ENCODE measurements at regions not wholly inside any gene's neighbourhood (a gene's known extent, or its start where the extent isn't known, plus 50 kb on each side); places are given as distances from the start of the nearest gene placed in this dataset.

DNA sequence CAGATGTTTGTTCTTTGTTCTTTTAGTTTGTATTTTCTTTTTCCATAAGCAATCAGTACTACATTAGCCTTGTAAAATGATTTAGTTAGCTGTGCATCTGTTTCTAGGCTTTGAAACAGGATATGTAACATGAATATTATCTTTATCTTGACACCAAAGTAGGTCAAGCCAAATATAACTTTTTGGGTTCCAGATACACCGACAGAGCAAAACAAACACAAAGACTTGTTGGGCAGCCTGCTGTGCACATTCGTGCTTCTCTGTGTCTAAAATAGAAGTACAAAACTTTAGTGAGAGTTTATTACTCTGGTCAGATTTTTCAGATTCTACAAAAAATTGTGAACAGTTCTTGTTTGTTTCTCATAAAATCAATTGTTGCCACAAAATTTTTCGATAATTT, 1059.3 kb upstream of the GYPC start:
- CTCF ChIA-PET = no interaction called here
- no peaks in the 10 kb centered on the region for H3K27me3 ChIP-seq (replicated peaks in 1 of 2; ENCODE audit: control insufficient read depth in 2 of 2, insufficient read depth in 2 of 2, low read length in 1 of 2)
- no peak for FAIRE-seq
- no peaks in the 10 kb centered on the region for H3K36me3 ChIP-seq (ENCODE audit: control insufficient read depth in 2 of 2, insufficient read depth in 2 of 2, low read length in 1 of 2)
- SMC1A ChIA-PET (ENCODE audit: uncharacterized antibody, unreplicated experiment) = no interaction called here
- WGBS (ENCODE audit: insufficient coverage, insufficient replicate concordance, low lambda C conversion rate, missing lambda C conversion rate) = 3% methylated on average over 3 of the region's 3 CpGs
- H3K9ac ChIP-seq (ENCODE audit: control insufficient read depth, insufficient read depth, low read length) = no peak overlapping the region
- BruUV-seq (replicated peaks) = no TSS peak
- H3K9me3 ChIP-seq (replicated peaks; ENCODE audit: control insufficient read depth, insufficient read depth, low read length) = no peaks in the 10 kb centered on the region; the same call in 2 of the 3 replicates
- H3K4me3 ChIP-seq = no peak overlapping the region
- H3K4me2 ChIP-seq (ENCODE audit: control insufficient read depth, insufficient read depth) = no peak overlapping the region
- in situ Hi-C loops (cut with MboI) (no loop called here), intact Hi-C loops (cut with micrococcal nuclease; ENCODE audit: unreplicated experiment) (no loop called here)
- POLR2A ChIA-PET = no interaction called here
- RAD21 ChIA-PET (ENCODE audit: unreplicated experiment) = no interaction called here
- H3K27ac ChIP-seq (ENCODE audit: control insufficient read depth, insufficient read depth) = no peak overlapping the region
- H4K20me1 ChIP-seq (ENCODE audit: control insufficient read depth, insufficient read depth) = no peaks in the 10 kb centered on the region
- peak overlapping the region; percentile 24; the same call in 1 of the 2 replicates for H2AFZ ChIP-seq (ENCODE audit: control insufficient read depth, low read depth, low read length)
- ATAC-seq = no peak
- DNase-seq (ENCODE audit: low read depth, low spot score) = no peak
- no peaks in the 10 kb centered on the region for H3K4me1 ChIP-seq (ENCODE audit: control insufficient read depth, insufficient read depth, low read length)
- no peaks in the 10 kb centered on the region for H3K79me2 ChIP-seq (ENCODE audit: control insufficient read depth, insufficient read depth, low read length)
- no peak for TF ChIP-seq CBX3 (IDR thresholded peaks at IDR 0.05; ENCODE audit: borderline replicate concordance, low read depth)
- TF ChIP-seq, protein P1, sequence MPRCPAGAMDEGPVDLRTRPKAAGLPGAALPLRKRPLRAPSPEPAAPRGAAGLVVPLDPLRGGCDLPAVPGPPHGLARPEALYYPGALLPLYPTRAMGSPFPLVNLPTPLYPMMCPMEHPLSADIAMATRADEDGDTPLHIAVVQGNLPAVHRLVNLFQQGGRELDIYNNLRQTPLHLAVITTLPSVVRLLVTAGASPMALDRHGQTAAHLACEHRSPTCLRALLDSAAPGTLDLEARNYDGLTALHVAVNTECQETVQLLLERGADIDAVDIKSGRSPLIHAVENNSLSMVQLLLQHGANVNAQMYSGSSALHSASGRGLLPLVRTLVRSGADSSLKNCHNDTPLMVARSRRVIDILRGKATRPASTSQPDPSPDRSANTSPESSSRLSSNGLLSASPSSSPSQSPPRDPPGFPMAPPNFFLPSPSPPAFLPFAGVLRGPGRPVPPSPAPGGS (IDR thresholded peaks at IDR 0.05; ENCODE audit: borderline replicate concordance, insufficient read depth, low read depth, low read length, poor library complexity, severe bottlenecking) = no peak
- no peak for TF ChIP-seq SMAD1 (IDR thresholded peaks at IDR 0.05; ENCODE audit: low read depth, partially characterized antibody)
- TF ChIP-seq, protein P2, sequence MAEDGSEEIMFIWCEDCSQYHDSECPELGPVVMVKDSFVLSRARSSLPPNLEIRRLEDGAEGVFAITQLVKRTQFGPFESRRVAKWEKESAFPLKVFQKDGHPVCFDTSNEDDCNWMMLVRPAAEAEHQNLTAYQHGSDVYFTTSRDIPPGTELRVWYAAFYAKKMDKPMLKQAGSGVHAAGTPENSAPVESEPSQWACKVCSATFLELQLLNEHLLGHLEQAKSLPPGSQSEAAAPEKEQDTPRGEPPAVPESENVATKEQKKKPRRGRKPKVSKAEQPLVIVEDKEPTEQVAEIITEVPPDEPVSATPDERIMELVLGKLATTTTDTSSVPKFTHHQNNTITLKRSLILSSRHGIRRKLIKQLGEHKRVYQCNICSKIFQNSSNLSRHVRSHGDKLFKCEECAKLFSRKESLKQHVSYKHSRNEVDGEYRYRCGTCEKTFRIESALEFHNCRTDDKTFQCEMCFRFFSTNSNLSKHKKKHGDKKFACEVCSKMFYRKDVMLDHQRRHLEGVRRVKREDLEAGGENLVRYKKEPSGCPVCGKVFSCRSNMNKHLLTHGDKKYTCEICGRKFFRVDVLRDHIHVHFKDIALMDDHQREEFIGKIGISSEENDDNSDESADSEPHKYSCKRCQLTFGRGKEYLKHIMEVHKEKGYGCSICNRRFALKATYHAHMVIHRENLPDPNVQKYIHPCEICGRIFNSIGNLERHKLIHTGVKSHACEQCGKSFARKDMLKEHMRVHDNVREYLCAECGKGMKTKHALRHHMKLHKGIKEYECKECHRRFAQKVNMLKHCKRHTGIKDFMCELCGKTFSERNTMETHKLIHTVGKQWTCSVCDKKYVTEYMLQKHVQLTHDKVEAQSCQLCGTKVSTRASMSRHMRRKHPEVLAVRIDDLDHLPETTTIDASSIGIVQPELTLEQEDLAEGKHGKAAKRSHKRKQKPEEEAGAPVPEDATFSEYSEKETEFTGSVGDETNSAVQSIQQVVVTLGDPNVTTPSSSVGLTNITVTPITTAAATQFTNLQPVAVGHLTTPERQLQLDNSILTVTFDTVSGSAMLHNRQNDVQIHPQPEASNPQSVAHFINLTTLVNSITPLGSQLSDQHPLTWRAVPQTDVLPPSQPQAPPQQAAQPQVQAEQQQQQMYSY (CRISPR knock-in tag; IDR thresholded peaks at IDR 0.05) = no peak
- no peak for TF ChIP-seq WRNIP1 (IDR thresholded peaks at IDR 0.05; ENCODE audit: borderline replicate concordance, low read depth, low read length)
- TF ChIP-seq, protein P3, sequence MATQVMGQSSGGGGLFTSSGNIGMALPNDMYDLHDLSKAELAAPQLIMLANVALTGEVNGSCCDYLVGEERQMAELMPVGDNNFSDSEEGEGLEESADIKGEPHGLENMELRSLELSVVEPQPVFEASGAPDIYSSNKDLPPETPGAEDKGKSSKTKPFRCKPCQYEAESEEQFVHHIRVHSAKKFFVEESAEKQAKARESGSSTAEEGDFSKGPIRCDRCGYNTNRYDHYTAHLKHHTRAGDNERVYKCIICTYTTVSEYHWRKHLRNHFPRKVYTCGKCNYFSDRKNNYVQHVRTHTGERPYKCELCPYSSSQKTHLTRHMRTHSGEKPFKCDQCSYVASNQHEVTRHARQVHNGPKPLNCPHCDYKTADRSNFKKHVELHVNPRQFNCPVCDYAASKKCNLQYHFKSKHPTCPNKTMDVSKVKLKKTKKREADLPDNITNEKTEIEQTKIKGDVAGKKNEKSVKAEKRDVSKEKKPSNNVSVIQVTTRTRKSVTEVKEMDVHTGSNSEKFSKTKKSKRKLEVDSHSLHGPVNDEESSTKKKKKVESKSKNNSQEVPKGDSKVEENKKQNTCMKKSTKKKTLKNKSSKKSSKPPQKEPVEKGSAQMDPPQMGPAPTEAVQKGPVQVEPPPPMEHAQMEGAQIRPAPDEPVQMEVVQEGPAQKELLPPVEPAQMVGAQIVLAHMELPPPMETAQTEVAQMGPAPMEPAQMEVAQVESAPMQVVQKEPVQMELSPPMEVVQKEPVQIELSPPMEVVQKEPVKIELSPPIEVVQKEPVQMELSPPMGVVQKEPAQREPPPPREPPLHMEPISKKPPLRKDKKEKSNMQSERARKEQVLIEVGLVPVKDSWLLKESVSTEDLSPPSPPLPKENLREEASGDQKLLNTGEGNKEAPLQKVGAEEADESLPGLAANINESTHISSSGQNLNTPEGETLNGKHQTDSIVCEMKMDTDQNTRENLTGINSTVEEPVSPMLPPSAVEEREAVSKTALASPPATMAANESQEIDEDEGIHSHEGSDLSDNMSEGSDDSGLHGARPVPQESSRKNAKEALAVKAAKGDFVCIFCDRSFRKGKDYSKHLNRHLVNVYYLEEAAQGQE (IDR thresholded peaks at IDR 0.05; ENCODE audit: low read depth, low read length) = no peak
- TF ChIP-seq TCF12 (IDR thresholded peaks at IDR 0.05; ENCODE audit: low read depth, low read length) = no peak
- no peak for TF ChIP-seq EGR1 (IDR thresholded peaks at IDR 0.05; ENCODE audit: borderline replicate concordance in 1 of 2, low read depth in 2 of 2, low read length in 2 of 2)
- TF ChIP-seq YBX1 (IDR thresholded peaks at IDR 0.05) = no peak
- TF ChIP-seq, protein P4, sequence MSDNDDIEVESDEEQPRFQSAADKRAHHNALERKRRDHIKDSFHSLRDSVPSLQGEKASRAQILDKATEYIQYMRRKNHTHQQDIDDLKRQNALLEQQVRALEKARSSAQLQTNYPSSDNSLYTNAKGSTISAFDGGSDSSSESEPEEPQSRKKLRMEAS (IDR thresholded peaks at IDR 0.05; ENCODE audit: low read depth, low read length) = no peak
- TF ChIP-seq, protein P5, sequence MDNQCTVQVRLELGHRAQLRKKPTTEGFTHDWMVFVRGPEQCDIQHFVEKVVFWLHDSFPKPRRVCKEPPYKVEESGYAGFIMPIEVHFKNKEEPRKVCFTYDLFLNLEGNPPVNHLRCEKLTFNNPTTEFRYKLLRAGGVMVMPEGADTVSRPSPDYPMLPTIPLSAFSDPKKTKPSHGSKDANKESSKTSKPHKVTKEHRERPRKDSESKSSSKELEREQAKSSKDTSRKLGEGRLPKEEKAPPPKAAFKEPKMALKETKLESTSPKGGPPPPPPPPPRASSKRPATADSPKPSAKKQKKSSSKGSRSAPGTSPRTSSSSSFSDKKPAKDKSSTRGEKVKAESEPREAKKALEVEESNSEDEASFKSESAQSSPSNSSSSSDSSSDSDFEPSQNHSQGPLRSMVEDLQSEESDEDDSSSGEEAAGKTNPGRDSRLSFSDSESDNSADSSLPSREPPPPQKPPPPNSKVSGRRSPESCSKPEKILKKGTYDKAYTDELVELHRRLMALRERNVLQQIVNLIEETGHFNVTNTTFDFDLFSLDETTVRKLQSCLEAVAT (IDR thresholded peaks at IDR 0.05) = no peak
- no peak for TF ChIP-seq ZNF274 (IDR thresholded peaks at IDR 0.05; ENCODE audit: insufficient read depth, insufficient read length)
- TF ChIP-seq NFIC (IDR thresholded peaks at IDR 0.05; ENCODE audit: low read depth, low read length) = no peak
- no peak for TF ChIP-seq CHD2 (IDR thresholded peaks at IDR 0.05; ENCODE audit: borderline replicate concordance, low read depth, low read length)

Data from GM12878 (cell line).